ENCODE measurements at regions not wholly inside any gene's neighbourhood (a gene's known extent, or its start where the extent isn't known, plus 50 kb on each side); places are given as distances from the start of the nearest gene placed in this dataset.
"Not testable (repeated sequence)": the region's sequence is repeated elsewhere in the genome, so short reads cannot be mapped to it uniquely, and the experiment has no call there.

DNA sequence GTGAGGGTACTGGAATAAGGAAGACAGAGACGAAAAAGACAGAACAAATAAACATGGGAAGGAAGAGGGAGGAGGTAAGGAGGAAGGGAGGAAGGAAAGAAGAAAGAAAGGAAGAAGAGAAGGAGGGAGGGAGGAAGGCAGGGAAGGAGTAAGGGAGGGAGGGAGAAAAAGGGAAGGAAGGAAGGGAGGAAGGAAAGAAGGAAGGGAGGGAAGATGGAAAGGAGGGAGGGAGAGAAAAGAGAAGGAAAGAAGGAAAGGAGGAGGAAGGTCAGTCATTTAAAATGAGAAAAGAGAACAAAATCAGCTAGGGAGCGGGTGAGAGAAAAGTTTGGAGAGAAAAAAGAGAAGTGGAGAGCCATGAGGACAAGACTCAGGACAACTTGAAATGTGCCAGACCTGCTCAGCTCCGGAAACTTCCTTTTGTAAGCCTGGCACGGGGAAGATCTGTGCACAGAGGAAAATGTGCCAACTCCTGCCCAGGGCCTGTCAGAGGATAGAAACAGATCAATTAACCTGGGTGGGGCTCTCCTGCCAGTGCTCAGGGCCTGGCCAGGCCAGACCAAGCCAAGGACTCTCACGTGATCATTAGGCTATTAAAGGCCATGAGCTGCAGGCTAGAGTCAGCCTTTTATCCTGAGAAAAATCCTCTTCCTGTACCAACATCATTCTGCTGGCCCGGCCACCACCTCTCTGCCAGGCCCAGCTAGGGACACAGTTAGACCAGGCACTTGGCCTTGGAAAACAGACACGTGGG is 50.1 kb upstream of the BCL6 start:
- DNase-seq (ENCODE audit: low read depth) = no peak

DNA sequence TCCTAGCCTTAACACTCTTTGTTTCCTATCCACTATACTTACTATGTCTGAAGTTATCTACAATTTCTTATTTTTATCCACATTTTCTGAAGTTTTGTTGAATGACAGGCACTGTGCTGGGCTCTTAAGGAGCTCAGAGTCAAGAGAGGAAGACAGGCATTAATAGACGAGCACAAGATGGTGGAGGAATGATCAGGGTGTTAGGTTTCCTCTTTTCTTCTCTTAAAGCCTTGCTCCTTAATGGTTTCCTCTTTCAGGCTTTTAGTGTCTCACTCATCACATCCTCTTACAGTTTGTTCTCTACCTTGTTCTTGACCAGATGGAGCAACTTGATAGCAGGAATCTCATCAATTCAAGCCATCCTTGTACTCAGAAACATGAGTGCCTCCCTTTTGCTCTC is 52.9 kb upstream of the BCL6 start:
- DNase-seq (ENCODE audit: low read depth) = no peak

DNA sequence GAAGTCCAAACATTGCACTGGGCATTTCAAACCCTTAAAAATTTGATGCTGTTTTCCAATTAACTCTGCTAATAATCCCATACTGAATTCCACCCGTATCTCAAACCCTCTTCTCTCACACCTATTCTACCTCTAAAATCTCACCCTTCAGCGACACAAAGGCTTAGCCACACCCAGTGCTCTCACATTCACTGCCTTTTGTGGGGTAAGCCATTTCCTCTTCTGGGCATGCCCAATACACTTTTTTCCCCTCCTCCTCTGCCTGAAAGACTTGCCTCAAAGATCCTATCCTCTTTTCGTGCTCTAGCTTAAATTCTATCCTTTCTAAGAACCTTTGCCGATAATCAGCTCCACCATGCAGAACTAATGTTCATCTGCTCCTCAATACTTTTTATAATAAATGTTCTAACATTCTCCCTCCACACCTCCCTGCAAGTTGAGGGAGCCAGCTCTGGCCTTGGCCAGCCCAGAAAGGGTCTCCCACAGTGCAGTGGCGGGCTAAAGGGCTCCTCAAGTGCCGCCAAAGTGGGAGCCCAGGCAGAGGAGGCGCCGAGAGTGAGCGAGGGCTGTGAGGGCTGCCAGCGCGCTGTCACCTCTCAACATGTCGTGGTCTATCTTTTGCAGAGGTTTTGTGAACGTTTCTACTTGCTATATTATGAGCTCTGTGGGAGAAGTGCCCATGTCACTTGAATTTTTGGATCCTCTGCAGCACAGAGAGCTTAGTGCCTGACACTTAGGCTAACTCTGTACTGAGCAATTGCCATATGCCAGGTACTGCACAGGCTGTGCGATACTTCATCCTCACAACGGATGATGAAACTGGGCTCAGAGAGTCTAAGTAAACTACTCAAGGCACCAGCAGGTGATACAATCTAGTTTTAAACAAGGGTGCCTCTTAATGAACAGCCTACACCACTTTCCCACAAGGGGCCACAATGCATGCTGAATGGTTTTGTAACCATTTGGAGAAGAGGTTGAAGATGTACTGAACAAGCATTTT is 53.6 kb upstream of the BCL6 start:
- no peak for DNase-seq (ENCODE audit: low read depth)

DNA sequence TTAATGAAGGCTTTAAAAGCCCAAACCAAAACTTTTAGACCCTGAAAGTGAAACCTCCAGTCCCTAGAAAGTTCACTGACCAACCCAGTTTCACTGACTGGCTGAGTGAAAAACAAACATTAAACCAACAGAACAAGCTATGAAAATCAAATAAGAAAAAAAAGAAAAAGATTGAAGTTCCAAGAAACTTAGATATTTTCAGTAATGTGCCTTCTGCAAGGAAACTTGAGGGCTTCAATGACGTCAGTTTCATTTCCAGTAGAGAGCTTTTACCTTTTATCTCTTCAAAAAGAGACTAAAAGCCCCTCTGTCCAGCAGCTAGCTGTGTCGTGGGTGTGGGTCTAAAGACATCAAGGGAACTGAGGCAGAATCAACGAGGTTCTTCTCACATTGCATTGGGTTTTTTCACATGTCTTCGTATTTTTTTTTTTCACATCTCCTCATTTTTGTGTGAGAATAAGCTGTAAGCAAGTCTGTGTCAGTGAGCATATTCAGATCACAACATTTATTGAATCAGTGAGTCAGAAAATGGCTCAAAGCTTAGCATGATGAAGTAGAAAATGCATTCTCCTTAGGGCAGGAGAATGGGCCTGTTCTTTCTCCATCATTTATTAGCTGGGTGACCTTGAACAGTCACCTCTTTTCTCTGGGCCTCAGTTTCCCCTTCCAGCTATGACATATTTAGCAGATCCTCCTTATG is 54.8 kb upstream of the BCL6 start:
- DNase-seq (ENCODE audit: low read depth) = no peak

DNA sequence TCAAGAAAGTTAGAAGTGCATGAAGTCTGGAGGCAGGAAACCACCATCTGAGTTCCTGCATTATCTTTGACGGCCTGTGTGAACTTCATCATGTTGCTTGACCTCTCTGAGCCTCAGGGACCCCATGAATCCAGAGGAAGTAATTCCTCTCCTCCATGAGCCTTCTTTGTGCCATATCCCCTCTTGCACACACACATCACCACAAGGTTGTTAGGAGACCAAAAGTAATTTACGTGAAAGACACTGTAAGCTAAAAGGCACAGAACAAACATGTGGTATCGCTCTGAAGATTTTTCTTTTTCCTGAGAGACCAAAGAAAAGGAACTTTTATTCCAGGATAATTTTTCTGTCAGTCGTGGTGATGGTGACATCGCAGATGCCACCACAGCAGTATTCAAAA is 55.9 kb upstream of the BCL6 start:
- no peak for DNase-seq (ENCODE audit: low read depth)

DNA sequence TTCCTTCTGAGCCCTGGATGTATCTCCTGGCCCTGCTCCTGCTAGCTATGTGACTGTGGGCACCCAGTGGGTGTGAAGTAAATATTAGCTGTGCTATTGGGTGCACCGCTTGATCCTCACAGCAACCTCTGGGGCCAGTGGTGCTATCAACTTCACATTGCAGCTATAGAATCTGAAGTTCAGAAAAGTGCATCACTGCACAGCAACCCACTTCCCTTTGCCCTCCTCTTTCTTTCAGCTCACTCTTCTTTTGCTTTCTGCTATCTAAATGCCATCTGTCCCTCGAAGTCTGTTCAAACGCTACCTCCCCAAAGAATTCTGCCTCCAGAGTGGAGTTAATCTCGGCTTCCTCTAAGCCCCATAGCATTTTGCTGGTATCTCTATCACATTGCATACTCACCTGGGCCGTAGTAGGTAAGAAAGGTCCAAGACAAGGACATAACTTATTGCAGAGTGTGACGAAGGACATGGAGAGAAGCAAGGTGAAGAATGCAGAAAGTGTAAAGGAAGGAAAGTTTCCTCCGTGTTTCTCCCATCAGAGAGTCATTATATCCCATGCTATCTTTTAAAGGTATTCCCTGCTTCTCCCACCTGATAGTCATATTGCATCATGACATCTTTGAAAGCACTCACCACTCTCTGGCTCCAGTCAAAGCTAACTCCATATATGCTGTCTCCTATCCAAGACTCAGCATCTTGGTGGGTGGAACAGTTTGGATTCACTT is 57.1 kb upstream of the BCL6 start:
- DNase-seq (ENCODE audit: low read depth) = no peak

DNA sequence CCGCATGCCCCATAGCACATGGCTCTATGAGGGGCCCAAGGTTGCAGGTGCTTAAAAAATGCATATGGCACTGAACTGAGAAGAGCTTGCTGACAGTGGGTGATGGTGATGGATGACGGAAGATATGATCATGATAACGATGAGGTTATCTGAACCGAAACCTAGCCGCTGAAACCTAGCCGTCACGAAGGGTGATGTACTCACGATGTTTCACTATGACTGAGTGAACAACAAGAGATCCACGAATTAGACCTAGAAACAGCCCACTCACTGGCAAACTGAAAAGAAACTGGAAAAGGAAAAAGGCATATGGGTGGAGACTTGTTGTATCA is 57.6 kb upstream of the BCL6 start:
- no peak for DNase-seq (ENCODE audit: low read depth)

DNA sequence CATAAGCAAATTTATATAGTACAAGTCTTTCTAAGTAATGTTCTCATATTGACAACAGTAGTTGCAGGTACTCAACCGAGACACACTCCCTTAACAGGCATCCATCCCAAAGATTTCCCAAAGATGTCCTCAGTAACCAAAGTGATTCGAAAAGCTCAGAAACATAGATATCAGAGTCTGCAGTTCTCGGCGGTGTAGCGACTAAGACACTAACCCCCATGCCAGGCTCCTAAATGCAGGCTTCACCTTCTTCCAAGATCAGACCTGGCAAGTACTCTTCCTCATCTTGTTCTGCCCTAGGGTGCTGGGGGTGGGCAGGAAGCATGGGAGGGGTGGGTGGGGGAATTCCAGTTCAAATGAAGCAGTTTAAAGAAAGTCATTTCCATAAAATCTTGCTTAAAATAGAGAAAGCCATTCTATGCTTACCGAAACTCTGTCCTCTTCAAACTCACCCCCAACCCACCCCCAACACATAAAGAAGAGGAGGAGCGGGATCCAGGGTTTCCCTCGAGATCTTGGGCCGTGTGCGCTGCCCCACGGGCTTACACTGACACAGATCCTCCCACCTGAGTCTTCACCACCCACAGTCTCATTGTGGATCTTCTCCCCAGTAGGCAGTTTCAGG is 59.0 kb upstream of the BCL6 start:
- no peak for DNase-seq (ENCODE audit: low read depth)

DNA sequence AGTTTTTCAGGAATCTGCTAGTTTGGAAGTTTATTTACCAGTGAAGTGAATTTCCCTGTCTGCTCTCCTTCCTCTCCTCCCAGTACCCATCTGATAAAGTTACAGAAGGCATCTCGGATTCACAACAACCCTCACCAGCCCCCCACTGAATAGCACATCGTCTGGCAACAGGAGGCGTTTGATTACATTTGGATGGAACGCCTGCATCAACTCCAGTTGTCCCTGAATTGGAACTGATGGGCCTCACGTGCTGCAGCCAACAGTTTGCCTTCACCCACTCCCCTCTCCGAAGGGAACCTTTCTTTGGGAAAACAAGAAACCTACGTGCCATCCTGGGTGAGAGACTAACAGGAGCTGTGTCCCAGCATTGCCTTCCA is 59.5 kb upstream of the BCL6 start:
- no peak for DNase-seq (ENCODE audit: low read depth)

DNA sequence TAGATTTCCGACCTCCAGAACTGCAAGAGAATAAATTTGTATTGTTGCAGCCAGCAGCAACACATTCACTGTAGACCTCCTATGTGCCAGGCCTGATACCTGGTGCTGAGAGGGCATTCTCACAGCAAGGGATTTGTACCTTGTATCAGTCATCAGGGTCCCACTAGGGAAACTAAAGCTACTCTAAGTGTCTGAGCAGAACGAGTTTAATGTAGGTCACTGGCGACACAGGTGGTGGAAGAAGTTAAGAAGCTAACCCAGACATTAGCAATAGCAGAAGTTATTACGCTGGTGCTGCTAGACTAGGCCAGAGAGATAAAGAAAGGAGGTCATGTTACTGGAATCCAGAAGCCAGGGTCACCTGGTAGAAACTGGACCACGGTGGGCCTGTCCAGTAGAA is 60.5 kb upstream of the BCL6 start:
- no peak for DNase-seq (ENCODE audit: low read depth)

DNA sequence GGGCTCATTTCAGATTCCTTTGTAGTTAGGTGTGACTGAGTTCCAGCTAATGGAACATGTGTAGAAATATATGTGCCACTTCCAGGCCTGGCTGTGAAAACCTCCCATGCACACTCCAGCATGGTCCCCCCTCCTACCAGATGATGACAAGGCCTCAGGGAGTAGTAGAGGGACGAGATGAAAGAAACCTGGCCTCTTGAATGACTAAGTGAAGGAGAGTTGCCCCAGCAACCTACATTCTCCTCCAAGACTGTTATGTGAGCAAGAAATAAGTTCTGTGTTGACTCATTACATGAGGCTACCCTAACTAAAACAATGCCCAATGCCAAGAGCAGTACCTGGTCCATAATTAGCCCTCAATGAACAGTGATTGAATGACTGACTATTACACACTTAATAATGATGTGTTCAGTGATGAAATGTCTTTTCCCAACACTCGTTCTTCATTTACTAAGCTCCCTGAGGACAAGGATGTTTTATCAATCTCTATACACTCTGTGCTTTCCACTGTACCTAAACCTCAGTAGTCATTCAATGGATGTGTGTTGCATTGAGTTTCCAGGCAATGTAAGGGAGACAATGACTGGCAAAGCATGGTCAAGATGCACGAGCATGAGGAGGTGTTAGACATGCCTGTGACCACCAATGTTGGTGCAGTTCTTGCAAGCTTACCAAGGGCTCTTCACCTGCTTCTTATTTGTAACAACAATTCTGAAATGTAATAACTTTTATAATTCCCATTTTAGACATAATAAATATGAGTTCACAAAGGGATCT is 62.0 kb upstream of the BCL6 start:
- DNase-seq (ENCODE audit: low read depth) = peak; percentile 20

DNA sequence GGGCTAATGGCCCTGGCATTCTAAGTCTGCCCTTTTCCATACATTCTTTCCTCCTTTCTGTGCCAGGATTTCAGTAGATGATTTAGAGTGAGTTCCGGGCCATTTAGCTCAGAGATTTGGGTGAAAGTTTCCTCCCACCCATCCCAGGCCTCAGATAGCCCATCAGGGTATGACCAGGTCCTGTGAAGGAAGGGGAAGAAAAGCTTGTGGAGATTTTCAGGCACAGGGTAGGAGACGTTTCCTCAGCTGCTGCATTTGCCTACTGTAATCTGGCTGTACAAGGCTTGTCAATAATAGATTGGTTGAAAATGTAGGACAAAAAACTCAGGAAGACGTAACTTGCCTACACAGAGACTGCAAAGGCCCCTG is 63.2 kb upstream of the BCL6 start:
- no peak for DNase-seq (ENCODE audit: low read depth)

DNA sequence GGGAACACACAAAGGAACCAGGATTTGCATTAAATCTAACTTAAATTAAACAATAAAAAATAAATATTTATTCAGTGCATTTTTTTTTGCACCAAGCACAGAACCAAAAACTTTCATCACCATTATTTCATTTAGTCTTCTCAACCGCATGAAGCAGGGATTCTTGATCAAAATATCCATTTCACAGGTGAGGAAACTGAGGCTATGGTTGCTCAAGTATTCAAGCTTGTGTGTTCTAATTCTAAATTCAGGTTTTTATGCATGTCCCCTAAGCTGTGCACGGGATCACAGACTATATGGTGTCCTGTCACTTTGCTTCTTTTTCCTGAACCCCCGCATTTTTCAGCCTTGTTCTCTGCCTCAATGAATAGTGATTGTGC is 64.3 kb upstream of the BCL6 start:
- DNase-seq (ENCODE audit: low read depth) = no peak

DNA sequence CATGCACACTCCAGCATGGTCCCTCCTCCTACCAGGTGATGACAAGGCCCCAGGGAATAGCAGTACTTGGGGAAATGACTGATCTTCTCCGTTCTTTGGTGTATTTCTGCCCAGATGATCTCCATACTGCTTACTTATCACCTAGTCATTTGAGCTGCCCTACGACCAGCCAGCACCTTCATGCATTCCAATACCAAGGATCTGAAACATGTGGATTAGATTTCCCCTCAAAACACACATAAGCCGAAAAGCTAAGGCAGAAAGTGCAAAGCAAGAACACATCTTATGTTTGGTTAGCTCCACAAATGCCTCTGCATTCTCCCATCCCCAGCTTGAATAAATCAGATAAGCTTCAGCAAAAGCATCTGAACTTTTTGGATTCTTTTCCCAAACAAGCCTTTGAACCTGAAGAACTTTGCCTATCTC is 64.8 kb upstream of the BCL6 start:
- no peak for DNase-seq (ENCODE audit: low read depth)

DNA sequence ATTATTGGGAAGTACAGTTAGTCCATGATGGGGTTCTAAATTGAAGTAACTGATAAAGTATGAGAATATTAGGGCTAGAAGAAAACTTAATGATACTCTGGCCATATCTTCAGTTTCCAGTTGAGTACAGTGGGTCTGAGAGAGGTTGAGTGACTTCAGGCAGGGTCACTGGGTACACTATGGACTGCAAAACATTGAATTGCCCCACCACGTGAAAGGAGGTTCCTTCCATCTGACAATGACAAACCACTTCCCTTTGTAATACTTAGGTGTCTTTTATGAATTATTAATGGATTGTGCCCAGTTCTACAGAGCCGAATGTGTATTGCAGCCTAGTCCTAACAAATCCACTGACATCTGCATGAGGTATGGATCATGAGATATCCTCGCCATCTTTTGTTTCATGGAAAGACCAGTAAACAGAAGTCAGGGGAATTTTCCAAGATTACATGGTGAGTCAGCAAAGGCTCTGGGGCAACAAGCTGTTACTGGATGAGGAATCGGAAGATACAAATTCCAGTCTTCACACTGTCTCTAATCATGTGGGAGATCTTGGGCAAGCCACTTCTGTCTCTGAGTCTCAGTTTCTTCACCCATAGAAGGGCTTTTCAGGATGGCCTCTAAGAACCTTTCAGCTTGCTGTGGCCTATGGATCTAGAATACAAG is 66.5 kb upstream of the BCL6 start:
- peak; percentile 44 for DNase-seq (ENCODE audit: low read depth)

DNA sequence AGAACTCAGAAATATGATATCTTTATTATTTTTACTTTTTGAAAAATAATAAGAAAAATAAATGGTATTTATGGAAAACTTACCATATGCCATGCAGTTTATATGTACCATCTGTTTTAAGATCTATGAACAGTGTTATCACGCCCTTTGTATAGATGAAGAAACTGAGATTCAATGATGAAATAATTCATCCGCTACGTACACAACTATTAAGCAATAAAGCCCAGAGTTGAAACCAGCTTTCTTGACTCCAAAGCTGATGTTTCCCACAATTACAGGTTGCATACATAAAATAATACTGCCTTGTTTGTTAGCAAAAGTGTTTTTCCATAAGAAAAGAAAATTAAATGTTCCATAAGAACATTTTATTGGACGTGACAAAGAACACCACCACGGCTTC is 67.2 kb upstream of the BCL6 start:
- DNase-seq (ENCODE audit: low read depth) = no peak

DNA sequence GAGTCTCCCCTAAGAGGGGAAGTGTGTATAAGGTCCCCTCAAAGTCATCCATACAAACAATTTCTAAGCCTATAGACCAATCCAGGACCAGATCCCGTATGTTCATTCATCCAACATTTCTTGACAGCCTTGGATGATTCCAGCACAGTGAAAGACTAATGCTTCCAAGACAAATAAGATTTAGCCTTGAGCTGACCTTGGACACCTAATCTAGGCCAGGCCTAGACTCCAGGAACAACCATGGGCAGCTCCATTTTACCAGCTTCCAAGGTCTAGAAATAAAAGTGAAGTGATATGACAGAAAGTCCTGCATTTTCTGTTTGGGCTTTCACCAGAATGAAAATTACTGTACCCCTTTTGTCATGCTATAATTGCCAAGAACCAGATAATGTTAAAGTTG is 67.9 kb upstream of the BCL6 start:
- DNase-seq (ENCODE audit: low read depth) = no peak

DNA sequence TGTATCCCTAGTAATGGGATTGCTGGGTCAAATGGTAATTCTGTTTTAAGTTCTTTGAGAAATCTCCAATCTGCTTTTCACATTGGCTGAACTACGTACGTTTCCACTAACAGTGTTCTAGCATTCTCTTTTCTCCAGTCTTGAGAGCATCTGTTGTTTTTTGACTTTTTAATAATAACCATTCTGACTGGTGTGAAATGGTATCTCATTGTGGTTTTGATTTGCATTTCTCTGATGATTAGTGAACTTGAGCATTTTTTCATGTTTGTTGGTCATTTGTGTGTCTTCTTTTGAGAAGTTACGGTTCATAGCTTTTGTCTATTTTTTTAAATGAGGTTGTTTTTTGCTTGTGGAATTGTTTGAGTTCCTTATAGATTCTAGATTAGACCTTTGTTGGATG is 72.5 kb upstream of the BCL6 start:
- not testable (repeated sequence) for DNase-seq (ENCODE audit: low read depth)

DNA sequence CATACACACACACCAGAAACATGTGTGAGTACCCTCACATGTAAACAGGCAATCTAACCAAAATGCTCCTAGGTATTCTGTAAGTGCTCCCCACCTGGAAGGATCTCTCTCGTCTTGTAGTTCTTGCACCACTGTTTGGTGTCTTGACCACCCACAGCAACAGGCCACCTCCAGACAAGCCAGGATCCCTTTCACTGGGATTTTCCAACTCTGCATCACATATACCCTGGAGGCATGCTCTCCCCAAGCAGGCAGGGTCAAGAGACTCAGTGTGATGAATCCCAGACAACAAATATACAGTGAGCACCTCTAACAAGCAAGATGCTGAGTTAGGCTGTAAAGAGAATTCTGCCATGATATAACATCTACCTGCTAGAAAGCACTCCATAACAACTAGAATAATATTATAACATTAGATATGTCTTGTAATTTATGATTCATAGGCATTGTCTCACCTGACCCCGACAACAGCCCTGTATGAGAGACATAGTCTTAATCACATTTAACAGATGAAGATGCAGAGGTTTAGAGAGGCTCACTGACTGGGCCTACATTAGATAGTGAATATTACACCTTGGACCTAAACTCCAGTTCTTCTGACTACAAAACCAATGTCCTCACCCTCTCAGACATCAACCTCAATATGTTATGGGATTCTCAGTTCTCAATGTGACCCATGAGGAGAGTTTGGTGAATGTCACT is 76.5 kb upstream of the BCL6 start:
- no peak for DNase-seq (ENCODE audit: low read depth)

DNA sequence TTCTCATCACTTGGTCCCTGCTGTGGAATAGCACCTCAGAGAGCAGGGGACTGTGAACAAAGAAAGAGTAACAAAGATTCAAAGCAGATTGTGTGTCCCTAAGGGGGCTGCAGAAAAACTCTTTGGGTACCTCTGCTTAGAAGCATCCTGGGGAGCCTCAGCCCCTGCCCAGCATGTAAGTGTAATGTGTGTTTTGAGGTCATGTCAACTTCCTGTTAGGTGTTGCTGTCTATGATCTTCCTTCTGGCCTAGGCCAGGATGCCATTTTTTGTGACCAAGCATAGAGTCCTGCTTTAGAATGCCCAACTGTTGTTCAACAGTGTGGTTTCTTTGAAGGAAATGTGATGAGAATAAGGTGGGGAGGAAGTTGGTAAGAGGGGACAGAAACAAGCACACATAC is 77.1 kb upstream of the BCL6 start:
- no peak for DNase-seq (ENCODE audit: low read depth)

Measured in HS-5 (cell line).